ENCODE measurements at regions not wholly inside any gene's neighbourhood (a gene's known extent, or its start where the extent isn't known, plus 50 kb on each side); places are given as distances from the start of the nearest gene placed in this dataset.

DNA sequence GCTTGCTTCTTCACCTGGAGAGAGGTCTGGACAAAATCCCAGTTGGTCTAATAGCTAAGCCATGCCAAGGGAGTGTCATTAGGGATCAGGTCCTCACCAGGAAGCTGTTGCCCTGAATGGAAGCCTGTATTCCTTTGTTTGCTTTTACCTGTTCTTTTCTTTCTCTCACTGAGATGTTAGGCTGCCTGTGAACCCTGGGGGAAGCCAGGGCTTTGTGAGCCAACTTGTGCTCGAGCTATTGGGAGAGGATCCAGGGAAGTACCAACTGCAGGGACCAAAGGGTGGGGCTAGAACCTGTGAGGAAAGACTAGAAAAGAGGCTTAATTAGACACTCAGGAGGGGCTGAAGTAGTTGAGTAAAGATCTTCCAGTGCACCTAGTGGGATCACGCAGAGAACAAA is 451.2 kb upstream of the TLE4 start:
- Histone ChIP-seq H3K27me3 (ENCODE audit: control insufficient read depth, insufficient read depth, low read length) (no peaks in the 10 kb centered on the region), H3K36me3 (ENCODE audit: control insufficient read depth, insufficient read depth, low read length) (no peaks in the 10 kb centered on the region), H3K4me1 (ENCODE audit: control insufficient read depth, insufficient read depth, low read length) (no peaks in the 10 kb centered on the region), H3K4me3 (ENCODE audit: low read length) (no peak overlapping the region), H3K27ac (ENCODE audit: low read depth, low read length) (no peak overlapping the region), H3K9ac (ENCODE audit: low read length) (no peak overlapping the region)

DNA sequence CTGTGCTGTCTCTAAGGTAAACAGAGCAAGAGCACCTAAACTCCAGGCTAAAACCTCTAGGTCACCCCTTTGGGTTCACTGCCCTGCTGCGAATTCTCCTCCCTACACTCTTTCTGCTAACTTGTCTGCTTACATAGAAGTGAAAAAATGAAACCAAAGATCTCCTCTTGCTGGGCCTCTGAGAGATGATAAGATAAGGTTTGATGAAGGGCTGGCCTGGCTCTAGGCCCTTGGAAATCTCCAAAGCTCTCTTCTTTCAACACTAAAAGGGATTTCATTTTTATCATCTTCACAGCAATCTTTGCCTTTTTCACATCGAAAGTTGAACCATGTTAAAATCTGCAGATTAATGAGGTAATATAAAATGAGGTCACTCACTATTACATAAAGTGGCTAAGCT is 450.8 kb upstream of the TLE4 start:
- Histone ChIP-seq H3K4me1 (ENCODE audit: control insufficient read depth, insufficient read depth, low read length) (no peaks in the 10 kb centered on the region), H3K27me3 (ENCODE audit: control insufficient read depth, insufficient read depth, low read length) (no peaks in the 10 kb centered on the region), H3K4me3 (ENCODE audit: low read length) (no peak overlapping the region), H3K27ac (ENCODE audit: low read depth, low read length) (no peak overlapping the region), H3K36me3 (ENCODE audit: control insufficient read depth, insufficient read depth, low read length) (no peaks in the 10 kb centered on the region), H3K9ac (ENCODE audit: low read length) (no peak overlapping the region)

DNA sequence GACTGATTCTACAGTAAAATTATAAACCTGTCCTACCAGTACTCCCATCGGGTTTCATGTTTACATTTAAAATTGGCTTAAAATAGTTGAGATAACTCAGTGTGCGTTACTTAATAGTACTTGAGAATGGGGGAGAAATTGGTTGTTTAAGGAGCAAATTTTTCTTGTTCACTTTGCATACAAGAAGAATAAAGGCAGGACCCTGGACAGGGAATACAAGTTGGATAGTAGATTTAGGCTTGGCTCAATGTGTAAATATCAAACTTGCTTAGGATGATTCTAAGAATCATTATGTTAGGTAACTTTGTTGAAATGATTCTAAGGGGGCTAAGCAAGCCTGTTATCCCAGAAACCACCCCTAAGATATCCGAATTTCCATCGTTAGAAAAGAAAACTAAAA is 448.4 kb upstream of the TLE4 start:
- no peak overlapping the region for H3K4me3 ChIP-seq (ENCODE audit: low read length)
- no peak overlapping the region for H3K9ac ChIP-seq (ENCODE audit: low read length)
- no peaks in the 10 kb centered on the region for H3K36me3 ChIP-seq (ENCODE audit: control insufficient read depth, insufficient read depth, low read length)
- no peaks in the 10 kb centered on the region for H3K27me3 ChIP-seq (ENCODE audit: control insufficient read depth, insufficient read depth, low read length)
- H3K4me1 ChIP-seq (ENCODE audit: control insufficient read depth, insufficient read depth, low read length), result no peaks in the 10 kb centered on the region
- no peak overlapping the region for H3K27ac ChIP-seq (ENCODE audit: low read depth, low read length)

DNA sequence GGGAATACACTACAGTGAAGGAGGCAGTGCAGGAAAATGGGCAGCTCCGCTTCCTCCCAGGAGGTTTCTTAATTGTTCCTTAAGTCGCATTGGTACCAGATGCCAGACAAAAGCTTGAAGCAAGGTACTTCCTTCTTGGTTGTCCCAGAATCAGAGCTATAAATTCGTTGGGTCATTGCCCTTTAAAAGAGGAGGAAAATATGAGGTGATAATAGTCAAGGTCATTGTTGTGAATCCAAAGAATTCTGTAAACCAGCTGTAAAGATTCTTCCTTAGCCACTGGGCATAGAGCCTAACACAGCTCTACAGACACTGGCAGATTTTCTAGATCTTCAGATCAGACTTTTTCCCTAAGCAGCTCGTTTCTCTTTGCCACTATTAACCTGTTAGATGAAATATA is 444.1 kb upstream of the TLE4 start:
- H3K27ac ChIP-seq (ENCODE audit: low read depth, low read length), result no peak overlapping the region
- H3K4me3 ChIP-seq (ENCODE audit: low read length), result no peak overlapping the region
- H3K27me3 ChIP-seq (ENCODE audit: control insufficient read depth, insufficient read depth, low read length), result no peaks in the 10 kb centered on the region
- no peaks in the 10 kb centered on the region for H3K4me1 ChIP-seq (ENCODE audit: control insufficient read depth, insufficient read depth, low read length)
- H3K9ac ChIP-seq (ENCODE audit: low read length), result no peak overlapping the region
- H3K36me3 ChIP-seq (ENCODE audit: control insufficient read depth, insufficient read depth, low read length), result no peaks in the 10 kb centered on the region

DNA sequence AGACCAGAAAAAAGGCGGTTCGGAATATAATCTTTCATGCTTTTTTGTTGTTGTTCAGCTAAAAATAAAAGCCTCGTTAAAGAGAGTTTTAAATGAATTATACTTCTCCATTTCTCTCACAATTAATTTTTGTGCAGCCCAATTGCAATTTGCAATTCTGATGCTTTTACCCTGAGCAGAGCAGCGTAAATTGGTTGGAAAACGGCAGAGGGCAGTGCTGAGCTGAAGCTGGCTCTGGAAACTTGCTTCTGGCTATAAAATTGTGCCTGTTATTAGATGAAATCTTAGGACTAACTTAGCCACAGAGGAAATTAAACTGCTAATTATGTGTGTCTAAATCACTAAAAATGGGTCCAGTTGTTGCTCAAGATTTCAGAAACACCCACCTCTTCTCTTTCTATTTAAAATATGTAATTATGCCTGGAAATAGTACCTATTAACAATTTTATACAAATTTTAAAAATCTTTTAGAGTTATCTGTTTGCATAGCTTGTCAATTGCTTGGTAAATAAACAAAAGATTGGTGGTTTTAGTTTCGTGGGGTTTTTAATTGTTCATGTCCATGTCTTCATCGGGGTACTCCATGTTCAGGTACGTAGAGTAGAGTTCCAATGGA is 441.8 kb upstream of the TLE4 start:
- Histone ChIP-seq H3K27me3 (ENCODE audit: control insufficient read depth, insufficient read depth, low read length) (no peaks in the 10 kb centered on the region), H3K9ac (ENCODE audit: low read length) (no peak overlapping the region), H3K36me3 (ENCODE audit: control insufficient read depth, insufficient read depth, low read length) (no peaks in the 10 kb centered on the region), H3K4me3 (ENCODE audit: low read length) (no peak overlapping the region), H3K27ac (ENCODE audit: low read depth, low read length) (no peak overlapping the region), H3K4me1 (ENCODE audit: control insufficient read depth, insufficient read depth, low read length) (no peaks in the 10 kb centered on the region)

DNA sequence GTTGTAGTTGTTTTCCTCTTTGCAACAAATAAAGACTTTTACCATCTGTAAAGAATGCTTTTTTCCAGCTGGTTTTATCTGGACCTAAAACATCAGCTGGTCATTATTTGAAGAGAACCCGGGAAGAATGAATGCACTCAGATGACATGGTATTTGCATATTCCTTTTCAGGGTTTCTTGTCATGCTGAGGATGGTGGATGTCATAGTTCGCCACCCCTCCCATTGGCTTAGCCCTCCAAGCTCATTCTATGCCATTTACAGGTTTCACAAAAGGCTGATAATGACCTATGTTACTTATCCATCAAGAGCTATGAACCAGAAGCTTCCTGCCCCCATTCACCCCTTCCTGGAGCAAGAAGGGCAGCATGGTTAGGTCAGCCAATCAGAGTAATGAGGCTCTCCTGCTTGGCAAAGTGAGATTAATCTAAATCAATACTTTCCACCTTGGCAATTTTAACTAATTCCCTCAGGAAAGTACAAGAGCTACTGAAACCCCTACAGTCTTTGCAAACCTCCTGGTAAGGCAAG is 440.5 kb upstream of the TLE4 start:
- no peak overlapping the region for H3K27ac ChIP-seq (ENCODE audit: low read depth, low read length)
- no peaks in the 10 kb centered on the region for H3K36me3 ChIP-seq (ENCODE audit: control insufficient read depth, insufficient read depth, low read length)
- no peaks in the 10 kb centered on the region for H3K4me1 ChIP-seq (ENCODE audit: control insufficient read depth, insufficient read depth, low read length)
- H3K27me3 ChIP-seq (ENCODE audit: control insufficient read depth, insufficient read depth, low read length), result no peaks in the 10 kb centered on the region
- H3K4me3 ChIP-seq (ENCODE audit: low read length), result no peak overlapping the region
- no peak overlapping the region for H3K9ac ChIP-seq (ENCODE audit: low read length)

DNA sequence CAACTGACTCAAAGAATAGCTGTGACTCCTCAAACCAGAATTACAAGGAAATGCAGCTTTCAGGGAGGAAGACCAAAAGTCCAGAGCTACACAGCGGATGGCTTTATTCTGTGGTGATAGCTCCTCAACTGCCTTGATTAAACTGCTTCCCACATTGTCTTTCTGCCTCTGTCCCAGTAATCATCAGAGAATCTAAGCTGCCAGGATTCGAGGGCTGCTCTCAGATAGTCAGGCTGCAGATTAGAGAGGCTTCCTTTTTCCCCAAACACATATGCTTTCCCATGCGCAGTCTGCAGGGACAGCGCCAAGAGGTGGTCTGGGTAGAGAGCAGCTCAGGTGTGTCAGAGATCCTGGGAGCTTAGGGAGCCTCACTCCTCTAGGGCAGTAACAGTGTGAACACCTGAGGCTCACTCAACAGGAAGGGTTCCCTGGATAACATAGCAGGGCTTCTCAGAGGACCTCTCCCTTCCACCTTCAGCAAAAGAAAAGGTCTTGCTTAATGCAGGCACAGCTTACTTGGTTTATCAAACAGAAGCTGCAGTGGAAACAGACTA is 439.9 kb upstream of the TLE4 start:
- no peak overlapping the region for H3K27ac ChIP-seq (ENCODE audit: low read depth, low read length)
- no peaks in the 10 kb centered on the region for H3K4me1 ChIP-seq (ENCODE audit: control insufficient read depth, insufficient read depth, low read length)
- no peaks in the 10 kb centered on the region for H3K27me3 ChIP-seq (ENCODE audit: control insufficient read depth, insufficient read depth, low read length)
- H3K9ac ChIP-seq (ENCODE audit: low read length), result no peak overlapping the region
- no peaks in the 10 kb centered on the region for H3K36me3 ChIP-seq (ENCODE audit: control insufficient read depth, insufficient read depth, low read length)
- no peak overlapping the region for H3K4me3 ChIP-seq (ENCODE audit: low read length)

DNA sequence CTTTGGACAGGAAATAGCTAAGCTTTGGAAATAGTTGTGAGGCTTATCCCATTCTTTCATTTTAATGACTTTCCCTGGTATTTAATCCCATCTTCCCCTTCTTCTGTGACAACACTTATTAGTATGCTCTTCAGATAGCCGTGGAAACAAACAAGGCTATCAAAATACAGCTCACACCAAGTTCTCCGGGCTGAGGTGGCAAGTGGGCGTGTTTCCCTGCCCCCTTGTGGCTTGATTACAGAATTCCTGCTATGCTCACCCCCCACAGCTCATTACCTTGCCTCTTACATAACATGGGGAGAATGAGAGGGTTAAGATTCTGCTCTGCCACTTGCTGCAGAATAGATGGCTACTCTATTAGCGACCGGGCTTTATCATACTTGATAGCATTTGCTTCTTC is 437.1 kb upstream of the TLE4 start:
- Histone ChIP-seq H3K36me3 (ENCODE audit: control insufficient read depth, insufficient read depth, low read length) (no peaks in the 10 kb centered on the region), H3K4me3 (ENCODE audit: low read length) (no peak overlapping the region), H3K9ac (ENCODE audit: low read length) (no peak overlapping the region), H3K27me3 (ENCODE audit: control insufficient read depth, insufficient read depth, low read length) (no peaks in the 10 kb centered on the region), H3K27ac (ENCODE audit: low read depth, low read length) (no peak overlapping the region), H3K4me1 (ENCODE audit: control insufficient read depth, insufficient read depth, low read length) (no peaks in the 10 kb centered on the region)

DNA sequence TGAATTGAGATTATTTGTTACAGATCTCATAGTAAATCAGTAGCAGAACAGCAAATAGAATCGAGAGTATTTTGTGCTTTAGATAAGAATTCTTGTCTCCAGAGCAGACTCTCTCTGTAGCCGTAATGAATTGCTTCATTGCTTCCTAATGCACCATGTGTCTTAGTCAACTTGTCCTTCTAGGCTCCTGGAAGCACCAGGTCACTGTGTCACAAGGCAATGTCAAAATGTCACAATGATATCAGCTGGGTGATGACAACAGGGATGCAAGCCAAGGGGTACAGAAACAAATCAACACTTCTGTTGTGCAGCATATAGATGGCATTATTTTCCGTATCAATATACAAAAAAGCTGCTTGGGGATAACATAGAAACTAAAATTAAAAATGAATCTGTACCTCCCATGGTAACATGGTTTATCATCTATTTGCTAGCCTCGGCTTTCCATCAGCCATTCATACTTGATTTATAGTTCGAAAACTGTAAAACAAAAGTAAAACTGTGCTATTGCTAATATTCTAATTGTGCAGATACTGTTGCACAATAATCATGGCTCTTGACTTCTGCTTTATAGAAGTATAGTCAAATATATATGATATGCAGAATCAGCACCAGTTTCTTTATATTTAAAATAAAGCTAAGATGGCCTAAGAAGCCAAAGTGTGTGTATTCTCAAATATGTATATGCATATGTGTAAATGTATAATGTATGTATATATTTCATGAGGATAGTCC is 435.9 kb upstream of the TLE4 start:
- Histone ChIP-seq H3K27ac (ENCODE audit: low read depth, low read length) (no peak overlapping the region), H3K4me3 (ENCODE audit: low read length) (no peak overlapping the region), H3K36me3 (ENCODE audit: control insufficient read depth, insufficient read depth, low read length) (no peaks in the 10 kb centered on the region), H3K4me1 (ENCODE audit: control insufficient read depth, insufficient read depth, low read length) (no peaks in the 10 kb centered on the region), H3K9ac (ENCODE audit: low read length) (no peak overlapping the region), H3K27me3 (ENCODE audit: control insufficient read depth, insufficient read depth, low read length) (no peaks in the 10 kb centered on the region)

DNA sequence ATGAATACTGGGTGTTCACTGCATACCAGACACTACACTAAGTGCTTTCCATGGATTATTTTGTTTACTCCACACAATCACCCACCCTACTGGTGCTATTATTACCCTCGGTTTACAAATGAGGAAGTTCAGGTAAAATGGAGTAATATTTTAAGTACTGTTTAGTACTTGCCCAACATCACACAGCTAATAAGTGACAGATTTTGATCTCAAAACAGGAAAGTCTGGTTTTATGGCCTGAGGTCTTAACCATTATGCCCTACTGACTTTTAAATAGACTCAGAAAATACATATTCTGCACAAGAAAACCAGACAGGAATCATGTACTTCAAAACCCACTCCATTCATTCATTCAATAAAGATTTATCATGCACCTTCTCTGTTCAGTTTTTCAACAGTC is 431.0 kb upstream of the TLE4 start:
- Histone ChIP-seq H3K27me3 (ENCODE audit: control insufficient read depth, insufficient read depth, low read length) (no peaks in the 10 kb centered on the region), H3K36me3 (ENCODE audit: control insufficient read depth, insufficient read depth, low read length) (no peaks in the 10 kb centered on the region), H3K9ac (ENCODE audit: low read length) (no peak overlapping the region), H3K4me1 (ENCODE audit: control insufficient read depth, insufficient read depth, low read length) (no peaks in the 10 kb centered on the region), H3K27ac (ENCODE audit: low read depth, low read length) (no peak overlapping the region), H3K4me3 (ENCODE audit: low read length) (no peak overlapping the region)

DNA sequence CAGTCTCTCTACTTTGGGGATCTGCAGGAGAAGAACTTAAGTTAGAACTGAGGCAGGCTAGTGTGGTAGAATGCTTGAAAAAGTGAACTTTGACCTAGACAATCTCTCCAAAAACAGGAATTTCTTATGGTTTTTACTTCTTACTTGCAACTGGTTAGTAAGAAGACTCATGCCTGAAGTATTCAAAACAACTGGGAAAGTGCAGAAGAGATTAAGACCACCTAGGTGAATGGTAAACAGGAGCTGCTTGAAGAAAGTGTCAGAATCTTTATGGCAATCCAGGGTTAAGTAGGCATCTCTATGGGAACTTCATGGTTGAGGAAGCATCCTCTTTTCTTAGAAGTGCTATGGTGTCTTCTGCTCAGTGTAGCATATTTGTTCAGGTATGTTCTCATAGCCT is 428.6 kb upstream of the TLE4 start:
- Histone ChIP-seq H3K36me3 (ENCODE audit: control insufficient read depth, insufficient read depth, low read length) (no peaks in the 10 kb centered on the region), H3K4me3 (ENCODE audit: low read length) (no peak overlapping the region), H3K27ac (ENCODE audit: low read depth, low read length) (no peak overlapping the region), H3K27me3 (ENCODE audit: control insufficient read depth, insufficient read depth, low read length) (no peaks in the 10 kb centered on the region), H3K4me1 (ENCODE audit: control insufficient read depth, insufficient read depth, low read length) (no peaks in the 10 kb centered on the region), H3K9ac (ENCODE audit: low read length) (no peak overlapping the region)

DNA sequence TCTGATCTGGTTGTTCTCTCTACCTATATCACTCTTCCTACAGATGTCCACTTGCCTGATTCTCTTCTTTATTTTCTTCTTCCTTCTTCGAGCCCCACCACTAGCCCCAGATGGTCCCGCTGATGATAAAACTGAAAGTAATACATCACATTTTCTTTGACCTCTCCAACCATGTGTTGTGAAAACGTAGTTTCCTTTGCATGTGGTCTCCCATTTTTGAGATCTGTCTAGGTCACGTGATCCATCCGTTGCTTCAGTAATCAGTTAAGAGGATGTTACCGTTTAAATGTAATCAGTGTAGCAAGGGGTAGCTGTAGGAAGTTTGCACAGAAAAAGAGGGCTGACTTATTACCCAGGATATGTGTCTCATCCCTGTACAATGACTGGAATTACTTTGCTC is 426.3 kb upstream of the TLE4 start:
- H3K27me3 ChIP-seq (ENCODE audit: control insufficient read depth, insufficient read depth, low read length), result no peaks in the 10 kb centered on the region
- H3K27ac ChIP-seq (ENCODE audit: low read depth, low read length), result no peak overlapping the region
- H3K4me3 ChIP-seq (ENCODE audit: low read length), result no peak overlapping the region
- no peaks in the 10 kb centered on the region for H3K4me1 ChIP-seq (ENCODE audit: control insufficient read depth, insufficient read depth, low read length)
- H3K36me3 ChIP-seq (ENCODE audit: control insufficient read depth, insufficient read depth, low read length), result no peaks in the 10 kb centered on the region
- H3K9ac ChIP-seq (ENCODE audit: low read length), result no peak overlapping the region

DNA sequence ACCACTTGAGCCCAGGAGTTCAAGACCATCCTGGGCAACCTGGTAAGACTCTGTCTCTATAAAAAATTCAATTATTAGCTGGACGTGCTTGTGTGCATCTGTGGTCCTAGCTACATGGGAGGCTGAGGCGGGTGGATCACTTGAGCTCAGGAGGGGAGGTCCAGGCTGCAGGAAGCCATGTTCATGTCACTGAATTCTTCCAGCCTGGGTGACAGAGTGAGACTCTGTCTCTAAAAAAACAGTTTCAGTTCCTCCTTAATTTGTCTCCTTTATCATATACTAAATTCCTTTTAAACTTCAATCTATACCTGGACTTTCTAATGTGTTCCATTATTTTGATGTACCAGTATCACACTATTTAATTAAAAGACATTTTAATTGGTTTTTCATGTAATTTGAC is 422.2 kb upstream of the TLE4 start:
- Histone ChIP-seq H3K4me1 (ENCODE audit: control insufficient read depth, insufficient read depth, low read length) (no peaks in the 10 kb centered on the region), H3K9ac (ENCODE audit: low read length) (no peak overlapping the region), H3K36me3 (ENCODE audit: control insufficient read depth, insufficient read depth, low read length) (no peaks in the 10 kb centered on the region), H3K27ac (ENCODE audit: low read depth, low read length) (no peak overlapping the region), H3K4me3 (ENCODE audit: low read length) (no peak overlapping the region), H3K27me3 (ENCODE audit: control insufficient read depth, insufficient read depth, low read length) (no peaks in the 10 kb centered on the region)

Data from rectal smooth muscle tissue (tissue), 1 donor.